HCT116 (cell line): ENCODE measurements at regions not wholly inside any gene's neighbourhood (a gene's known extent, or its start where the extent isn't known, plus 50 kb on each side); places are given as distances from the start of the nearest gene placed in this dataset.

ENCODE experiments used
- ATF3 ChIP-seq: IDR thresholded peaks from 2 replicates; pipeline ENCODE4 v1.6.1; 2012
- CTCF ChIP-seq, 3 experiments: fragments of 200-600 bp in 1 of 3; sonication (generic) in 1 of 3; IDR thresholded peaks in 2 of 3; conservative IDR thresholded peaks in 1 of 3; 2 replicates each; pipeline ENCODE4 v1.5.1; 2012 to 2017; ENCODE audit warnings: low read depth in 2 of 3, low read length in 2 of 3, antibody characterized with exemption in 1 of 3, borderline replicate concordance in 1 of 3, control low read depth in 1 of 3, mild to moderate bottlenecking in 1 of 3, mixed read lengths in 1 of 3, mixed run types in 1 of 3, moderate library complexity in 1 of 3; ENCODE audit not compliant: insufficient read depth in 1 of 3
- ELF1 ChIP-seq: IDR thresholded peaks from 2 replicates; pipeline ENCODE4 v1.6.1; 2012; ENCODE audit warnings: low read depth, borderline replicate concordance
- EZH2phosphoT487 ChIP-seq: fragments of 200-600 bp; IDR thresholded peaks from 2 replicates; pipeline ENCODE4 v1.6.1; 2018; ENCODE audit warnings: antibody characterized with exemption, borderline replicate concordance
- JUND ChIP-seq: IDR thresholded peaks from 2 replicates; pipeline ENCODE4 v1.6.1; 2012
- POLR2A ChIP-seq: IDR thresholded peaks from 2 replicates; pipeline ENCODE4 v1.7.0; 2011; ENCODE audit warnings: borderline replicate concordance; ENCODE audit not compliant: insufficient read depth, insufficient read length; ENCODE audit errors: extremely low read depth
- POLR2AphosphoS5 ChIP-seq: IDR thresholded peaks from 2 replicates; pipeline ENCODE4 v1.6.1; 2011; ENCODE audit warnings: mild to moderate bottlenecking, low read depth, low read length, moderate library complexity
- REST ChIP-seq: IDR thresholded peaks from 2 replicates; pipeline ENCODE4 v1.6.1; 2012; ENCODE audit warnings: low read depth
- YY1 ChIP-seq: IDR thresholded peaks from 2 replicates; pipeline ENCODE4 v1.6.1; 2011; ENCODE audit warnings: low read length, low read depth, moderate library complexity, mild to moderate bottlenecking; ENCODE audit not compliant: insufficient replicate concordance; ENCODE audit errors: extremely low read depth

- TF ChIP-seq CTCF (IDR thresholded peaks at IDR 0.05 in 2 of 3, conservative IDR thresholded peaks at IDR 0.05 in 1 of 3; ENCODE audit: borderline replicate concordance in 1 of 3, insufficient read depth in 1 of 3, low read depth in 2 of 3, low read length in 2 of 3) = no peak
- no peak for TF ChIP-seq POLR2AphosphoS5
- no peak for TF ChIP-seq REST
- no peak for TF ChIP-seq JUND
- TF ChIP-seq ATF3 = no peak
- no peak for TF ChIP-seq POLR2A
- TF ChIP-seq ELF1 = no peak
- TF ChIP-seq YY1 = no peak
- no peak for TF ChIP-seq EZH2phosphoT487
Measured at GRCh38 chr1:221469476-221469875, 272.4 kb downstream of the DUSP10 start.
